HepG2 (cell line): ENCODE measurements at regions not wholly inside any gene's neighbourhood (a gene's known extent, or its start where the extent isn't known, plus 50 kb on each side); places are given as distances from the start of the nearest gene placed in this dataset.

Experiments used
- ATAC-seq: fragments of 200-7000 bp; cut with Tn5 transposase; 3 replicates; pipeline ENCODE4 v1.9.1; 2020; ENCODE audit warnings: mild to moderate bottlenecking, moderate library complexity
- BruUV-seq: library from RNA; stranded (reverse); fragments of 400-500 nt; replicated peaks from 2 replicates; lab custom pipeline; 2021; lab: Mats Ljungman, UMichigan
- CTCF ChIA-PET: fragments of 300-600 bp; formaldehyde crosslinking; extraction: SDS; loops from one replicate; lab custom pipeline; 2021; ENCODE audit warnings: low total read pairs, inconsistent platforms, low intra/inter-chr PET ratio; lab: Yijun Ruan, JAX
- POLR2A ChIA-PET: fragments of 350-600 bp; sonication (Branson Sonifier 250); formaldehyde crosslinking; loops from one replicate; lab custom pipeline; 2020; ENCODE audit warnings: antibody characterized with exemption, inconsistent platforms; lab: Yijun Ruan, JAX
- DNase-seq: peaks from one replicate; pipeline ENCODE4 v3.0.0-alpha.2; 2015; ENCODE audit warnings: low spot score
- FAIRE-seq: peaks from 3 replicates; lab custom pipeline; 2011; peaks lifted over from hg19 to GRCh38; lab: Jason Lieb, UNC
- H2AFZ ChIP-seq: one replicate; pipeline ENCODE4 v1.6.1; 2011; ENCODE audit warnings: low read length, inconsistent platforms
- H3K27ac ChIP-seq: fragments of 300-600 bp; 3 replicates; pipeline ENCODE4 v1.8.0; 2011; ENCODE audit warnings: mixed run types, mild to moderate bottlenecking, mixed read lengths, low read length, inconsistent platforms; ENCODE audit not compliant: insufficient read depth; ENCODE audit errors: extremely low read length
- H3K27me3 ChIP-seq, 2 experiments: fragments of 200-600 bp in 1 of 2; 2 replicates in 1 of 2; 3 replicates in 1 of 2; pipeline versions ENCODE4 v1.6.0 to v1.8.0; 2011; ENCODE audit warnings: low read length in 2 of 2, mild to moderate bottlenecking in 2 of 2, moderate library complexity in 2 of 2, inconsistent platforms in 1 of 2; ENCODE audit not compliant: insufficient read depth in 2 of 2, control insufficient read depth in 1 of 2
- H3K36me3 ChIP-seq, 2 experiments: fragments of 200-600 bp in 1 of 2; replicated peaks in 1 of 2; 2 replicates in 1 of 2; 3 replicates in 1 of 2; pipeline versions ENCODE4 v1.5.1 to v1.8.0; 2011; ENCODE audit warnings: low read length in 2 of 2, inconsistent platforms in 1 of 2; ENCODE audit not compliant: insufficient read depth in 2 of 2, control insufficient read depth in 1 of 2
- H3K4me1 ChIP-seq: 2 replicates; pipeline ENCODE4 v1.5.1; 2012; ENCODE audit warnings: low read length, inconsistent platforms; ENCODE audit not compliant: insufficient read depth
- H3K4me2 ChIP-seq: 2 replicates; pipeline ENCODE4 v1.6.0; 2011; ENCODE audit warnings: low read depth, low read length, inconsistent platforms
- H3K4me3 ChIP-seq, 3 experiments: fragments of 200-600 bp in 1 of 3; sonication (generic), shearing (Covaris generic) in 1 of 3; replicated peaks in 1 of 3; 2 replicates each; pipeline ENCODE4 v1.5.1; 2011 to 2016; ENCODE audit warnings: low read length in 3 of 3, inconsistent platforms in 2 of 3, low read depth in 2 of 3, mild to moderate bottlenecking in 2 of 3, control low read depth in 1 of 3, mixed read lengths in 1 of 3; ENCODE audit not compliant: insufficient read depth in 1 of 3
- H3K79me2 ChIP-seq: one replicate; pipeline ENCODE4 v1.6.1; 2011; ENCODE audit warnings: low read length, inconsistent platforms; ENCODE audit not compliant: insufficient read depth
- H3K9ac ChIP-seq: 2 replicates; pipeline ENCODE4 v1.6.0; 2011; ENCODE audit warnings: mild to moderate bottlenecking, low read depth, low read length, inconsistent platforms; ENCODE audit not compliant: insufficient read depth
- H3K9me3 ChIP-seq: 2 replicates; pipeline ENCODE4 v1.5.1; 2012; ENCODE audit warnings: mild to moderate bottlenecking, low read length
- H4K20me1 ChIP-seq: 2 replicates; pipeline ENCODE4 v1.6.0; 2011; ENCODE audit warnings: inconsistent platforms, mild to moderate bottlenecking, low read length, moderate library complexity; ENCODE audit not compliant: insufficient read depth
- CEBPB ChIP-seq: IDR thresholded peaks from 2 replicates; pipeline ENCODE4 v1.6.1; 2011; ENCODE audit warnings: low read depth, low read length, improper control_type of control experiment, borderline replicate concordance
- CEBPG ChIP-seq: IDR thresholded peaks from 2 replicates; pipeline ENCODE4 v1.6.1; 2016
- FOXC1 ChIP-seq: sonication (generic); formaldehyde crosslinking; IDR thresholded peaks from 2 replicates; pipeline ENCODE4 v1.8.0; 2022; ENCODE audit warnings: mild to moderate bottlenecking, missing genetic modification reagents, borderline replicate concordance
- HNRNPK ChIP-seq: fragments of 200-400 bp; formaldehyde crosslinking; IDR thresholded peaks from 2 replicates; pipeline ENCODE4 v1.6.1; 2018; ENCODE audit warnings: low read length, low read depth, moderate library complexity, mild to moderate bottlenecking; ENCODE audit not compliant: poor library complexity, severe bottlenecking
- KDM2A ChIP-seq: sonication (generic); formaldehyde crosslinking; IDR thresholded peaks from 2 replicates; pipeline ENCODE4 v1.4.0; 2020; ENCODE audit warnings: low read depth, missing genetic modification reagents, borderline replicate concordance
- ONECUT2 ChIP-seq: sonication (generic); formaldehyde crosslinking; IDR thresholded peaks from 2 replicates; pipeline ENCODE4 v1.4.0; 2020; ENCODE audit warnings: missing genetic modification reagents
- PPARG ChIP-seq: conservative IDR thresholded peaks from 2 replicates; pipeline ENCODE4 v1.6.1; 2016; ENCODE audit warnings: missing biosample characterization, missing genetic modification reagents
- SNAI1 ChIP-seq: sonication (generic); formaldehyde crosslinking; IDR thresholded peaks from 2 replicates; pipeline ENCODE4 v1.5.0; 2020; ENCODE audit warnings: mild to moderate bottlenecking, missing genetic modification reagents, borderline replicate concordance
- in situ Hi-C: cut with HindIII; loops from 2 replicates; pipeline ENCODE4 v1.10.0; 2017; ENCODE audit warnings: low pct_unique_long_range_greater_than_20kb; ENCODE audit not compliant: extremely low pct_ligation_motif_present
- intact Hi-C: fragments of 100-400 bp; cut with micrococcal nuclease; formaldehyde crosslinking; loops from one replicate; pipeline ENCODE4 v1.10.0; 2022; ENCODE audit not compliant: unreplicated experiment
- TF ChIP-seq, protein P1 (sequence below): sonication (generic); formaldehyde crosslinking; IDR thresholded peaks from 2 replicates; pipeline ENCODE4 v1.4.0; 2020; ENCODE audit warnings: missing genetic modification reagents, borderline replicate concordance

DNA sequence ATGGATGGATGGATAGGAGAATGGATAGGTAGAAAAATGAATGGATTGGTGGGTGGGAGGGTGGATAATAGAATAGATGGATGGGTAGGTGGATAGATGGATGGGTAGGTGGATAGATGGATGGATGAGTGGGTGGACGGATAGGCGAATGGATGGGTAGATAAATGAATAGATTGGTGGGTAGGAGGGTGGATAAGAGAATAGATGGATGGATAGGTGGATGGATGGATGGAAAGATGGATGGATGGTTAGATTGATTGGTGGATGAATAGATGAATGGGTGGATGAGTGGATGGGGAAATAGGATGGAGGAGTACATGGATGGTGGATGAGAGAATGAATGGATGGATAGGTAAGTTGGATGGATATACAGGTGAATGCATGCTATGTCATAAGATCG, 110.5 kb downstream of the CEBPB start (continued):
- no peak for TF ChIP-seq FOXC1
- no peak for TF ChIP-seq ONECUT2
- TF ChIP-seq, protein P1, sequence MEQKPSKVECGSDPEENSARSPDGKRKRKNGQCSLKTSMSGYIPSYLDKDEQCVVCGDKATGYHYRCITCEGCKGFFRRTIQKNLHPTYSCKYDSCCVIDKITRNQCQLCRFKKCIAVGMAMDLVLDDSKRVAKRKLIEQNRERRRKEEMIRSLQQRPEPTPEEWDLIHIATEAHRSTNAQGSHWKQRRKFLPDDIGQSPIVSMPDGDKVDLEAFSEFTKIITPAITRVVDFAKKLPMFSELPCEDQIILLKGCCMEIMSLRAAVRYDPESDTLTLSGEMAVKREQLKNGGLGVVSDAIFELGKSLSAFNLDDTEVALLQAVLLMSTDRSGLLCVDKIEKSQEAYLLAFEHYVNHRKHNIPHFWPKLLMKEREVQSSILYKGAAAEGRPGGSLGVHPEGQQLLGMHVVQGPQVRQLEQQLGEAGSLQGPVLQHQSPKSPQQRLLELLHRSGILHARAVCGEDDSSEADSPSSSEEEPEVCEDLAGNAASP (CRISPR knock-in tag): no peak
- TF ChIP-seq HNRNPK: peak; percentile 15
- TF ChIP-seq, all 625 proteins: peak for 3

DNA sequence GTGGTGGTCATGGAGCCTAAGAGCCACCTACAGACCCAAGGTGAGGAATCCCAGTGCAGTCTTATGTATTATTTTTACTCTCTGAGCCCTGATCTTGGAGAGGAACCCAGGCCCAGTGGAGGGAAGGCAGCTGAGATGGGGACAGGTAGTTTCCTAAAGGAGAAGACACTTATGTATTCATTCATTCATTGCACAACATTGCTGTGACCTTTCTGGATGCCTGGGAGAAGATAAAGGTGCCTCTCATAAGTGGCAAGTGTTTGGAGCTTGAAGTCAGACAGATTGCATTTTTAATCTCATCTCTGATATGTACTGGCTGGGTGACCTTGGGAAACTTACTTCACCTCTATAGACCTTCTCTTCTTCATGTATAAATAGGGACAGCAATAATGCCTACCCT, 111.1 kb downstream of the CEBPB start:
- Histone ChIP-seq H3K4me1 (peaks cover 80% of the 10 kb centered on the region), H3K9me3 (no peaks in the 10 kb centered on the region), H2AFZ (no peak overlapping the region), H3K4me2 (no peak overlapping the region), H3K9ac (no peak overlapping the region), H3K4me3 (no peak overlapping the region), H3K36me3 (no peaks in the 10 kb centered on the region), H3K27me3 (no peaks in the 10 kb centered on the region; a peak in 1 of 5 replicates), H4K20me1 (no peaks in the 10 kb centered on the region), H3K79me2 (no peaks in the 10 kb centered on the region), H3K27ac (no peak overlapping the region)
- FAIRE-seq: no peak
- ChIA-PET POLR2A (interaction anchor here (1.0 kb wide), 1 partner anchor 68 kb away, joined by 4 read pairs; no protein-coding TSS in a partner anchor), CTCF (no interaction called here)
- no TSS peak for BruUV-seq
- DNase-seq: no peak
- TF ChIP-seq SNAI1 (CRISPR knock-in tag) (no peak), CEBPG (peak; percentile 47; the same call in 1 of the 2 replicates), PPARG (CRISPR knock-in tag) (no peak), CEBPB (peak; percentile 67), KDM2A (CRISPR knock-in tag) (no peak)
- no peak for ATAC-seq
- intact Hi-C loops: loop anchor here (10.0 kb wide), 1 partner anchor 177 kb away; no protein-coding TSS in a partner anchor
- in situ Hi-C loops: no loop called here
